SU-DHL-6 (cell line): ENCODE measurements at regions not wholly inside any gene's neighbourhood (a gene's known extent, or its start where the extent isn't known, plus 50 kb on each side); places are given as distances from the start of the nearest gene placed in this dataset.

ENCODE experiments used
- CTCF ChIP-seq: fragments of 200-600 bp; sonication (generic); IDR thresholded peaks from one replicate; pipeline ENCODE4 v1.5.1; 2017; ENCODE audit warnings: antibody characterized with exemption, mild to moderate bottlenecking, low read length, moderate library complexity; ENCODE audit not compliant: insufficient read depth, poor library complexity, severe bottlenecking
- EZH2phosphoT487 ChIP-seq: fragments of 200-600 bp; sonication (generic), shearing (Covaris generic); conservative IDR thresholded peaks from 2 replicates; pipeline ENCODE4 v1.6.1; 2018; ENCODE audit warnings: mild to moderate bottlenecking, antibody characterized with exemption, low read length, moderate library complexity, mixed read lengths

GRCh38 chrX:73979551-73980131, 127.1 kb upstream of the XIST start:
- TF ChIP-seq CTCF = no peak
- no peak for TF ChIP-seq EZH2phosphoT487
